IMR-90 (cell line): ENCODE measurements at regions not wholly inside any gene's neighbourhood (a gene's known extent, or its start where the extent isn't known, plus 50 kb on each side); places are given as distances from the start of the nearest gene placed in this dataset.

Source experiments
- ATAC-seq: fragments of 200-7000 bp; cut with Tn5 transposase; 2 replicates; pipeline ENCODE4 v1.9.1; 2020; ENCODE audit warnings: low read depth, mild to moderate bottlenecking, moderate library complexity
- BruUV-seq: library from RNA; stranded (reverse); fragments of 400-500 nt; replicated peaks from 2 replicates; lab custom pipeline; 2021; lab: Mats Ljungman, UMichigan
- CTCF ChIA-PET: fragments of 300-600 bp; formaldehyde crosslinking; extraction: SDS; loops from one replicate; lab custom pipeline; 2021; ENCODE audit warnings: antibody characterized with exemption; lab: Yijun Ruan, JAX
- POLR2A ChIA-PET: fragments of 300-600 bp; sonication (Branson Sonifier 250); formaldehyde crosslinking; loops from one replicate; lab custom pipeline; 2022; ENCODE audit warnings: antibody characterized with exemption; ENCODE audit not compliant: unreplicated experiment; lab: Charles Lee
- DNase-seq: peaks from one replicate; pipeline ENCODE4 v3.0.0; 2013
- H2AFZ ChIP-seq: replicated peaks from 2 replicates; pipeline ENCODE3; 2013; ENCODE audit warnings: low read length, mild to moderate bottlenecking; ENCODE audit not compliant: poor library complexity
- H2AK5ac ChIP-seq: 2 replicates; pipeline ENCODE4 v1.6.1; 2013; ENCODE audit warnings: low read depth, low read length, inconsistent platforms
- H2AK9ac ChIP-seq: replicated peaks from 2 replicates; pipeline ENCODE3; 2013; ENCODE audit warnings: mild to moderate bottlenecking, low read depth, low read length, moderate library complexity; ENCODE audit not compliant: poor library complexity
- H2BK120ac ChIP-seq: 2 replicates; pipeline ENCODE4 v1.6.1; 2013; ENCODE audit warnings: low read depth, low read length, inconsistent platforms
- H2BK15ac ChIP-seq: 3 replicates; pipeline ENCODE4 v1.6.1; 2013; ENCODE audit warnings: low read depth, low read length, inconsistent platforms
- H2BK20ac ChIP-seq: 2 replicates; pipeline ENCODE4 v1.6.1; 2013; ENCODE audit warnings: low read depth, mild to moderate bottlenecking, inconsistent platforms, low read length, moderate library complexity
- H2BK5ac ChIP-seq: 2 replicates; pipeline ENCODE4 v1.6.1; 2013; ENCODE audit warnings: mild to moderate bottlenecking, low read depth, low read length, inconsistent platforms; ENCODE audit not compliant: poor library complexity, severe bottlenecking
- H3K14ac ChIP-seq: replicated peaks from 2 replicates; pipeline ENCODE4 v1.6.1; 2013; ENCODE audit warnings: low read depth, low read length, inconsistent platforms
- H3K18ac ChIP-seq: 2 replicates; pipeline ENCODE4 v1.6.1; 2013; ENCODE audit warnings: low read depth, low read length, control low read depth
- H3K23ac ChIP-seq: 2 replicates; pipeline ENCODE4 v1.6.1; 2013; ENCODE audit warnings: low read depth, low read length, inconsistent platforms
- H3K27ac ChIP-seq: 2 replicates; pipeline ENCODE4 v1.5.1; 2013; ENCODE audit warnings: mild to moderate bottlenecking, control low read depth, low read length; ENCODE audit not compliant: insufficient read depth
- H3K27me3 ChIP-seq: 2 replicates; pipeline ENCODE4 v1.6.1; 2013; ENCODE audit warnings: low read length; ENCODE audit not compliant: control insufficient read depth, insufficient read depth
- H3K36me3 ChIP-seq: 2 replicates; pipeline ENCODE4 v1.6.1; 2013; ENCODE audit warnings: low read length, mixed read lengths; ENCODE audit not compliant: control insufficient read depth, insufficient read depth
- H3K4ac ChIP-seq: 2 replicates; pipeline ENCODE4 v1.6.1; 2013; ENCODE audit warnings: low read depth, low read length, inconsistent platforms
- H3K4me1 ChIP-seq: 2 replicates; pipeline ENCODE4 v1.6.1; 2013; ENCODE audit warnings: low read length, mixed read lengths; ENCODE audit not compliant: control insufficient read depth, insufficient read depth
- H3K4me2 ChIP-seq: 2 replicates; pipeline ENCODE4 v1.6.1; 2013; ENCODE audit warnings: low read depth, mild to moderate bottlenecking, control low read depth, low read length, moderate library complexity
- H3K4me3 ChIP-seq: 2 replicates; pipeline ENCODE4 v1.5.1; 2013; ENCODE audit warnings: low read depth, mild to moderate bottlenecking, control low read depth, low read length, moderate library complexity; ENCODE audit not compliant: insufficient read depth
- H3K56ac ChIP-seq: 2 replicates; pipeline ENCODE4 v1.6.1; 2013; ENCODE audit warnings: low read length, inconsistent platforms; ENCODE audit not compliant: insufficient read depth; ENCODE audit errors: extremely low read depth
- H3K79me1 ChIP-seq, 2 experiments: 2 replicates each; pipeline ENCODE4 v1.6.1; 2013; ENCODE audit warnings: low read length in 2 of 2, inconsistent platforms in 1 of 2, low read depth in 1 of 2
- H3K9ac ChIP-seq: 2 replicates; pipeline ENCODE4 v1.6.1; 2013; ENCODE audit warnings: low read depth, low read length, control low read depth
- H3K9me1 ChIP-seq: 2 replicates; pipeline ENCODE4 v1.6.1; 2013; ENCODE audit warnings: low read length, inconsistent platforms; ENCODE audit not compliant: insufficient read depth
- H3K9me3 ChIP-seq: 2 replicates; pipeline ENCODE4 v1.6.1; 2013; ENCODE audit warnings: low read length; ENCODE audit not compliant: control insufficient read depth, insufficient read depth
- H4K20me1 ChIP-seq: 2 replicates; pipeline ENCODE4 v1.6.1; 2013; ENCODE audit warnings: low read length, inconsistent platforms; ENCODE audit not compliant: insufficient read depth
- H4K5ac ChIP-seq: 2 replicates; pipeline ENCODE4 v1.6.1; 2013; ENCODE audit warnings: mild to moderate bottlenecking, low read depth, low read length, control low read depth
- H4K8ac ChIP-seq, 2 experiments: 2 replicates each; pipeline ENCODE4 v1.6.1; 2013; ENCODE audit warnings: low read depth in 2 of 2, low read length in 2 of 2, control low read depth in 1 of 2, inconsistent platforms in 1 of 2
- H4K91ac ChIP-seq: 2 replicates; pipeline ENCODE4 v1.6.1; 2013; ENCODE audit warnings: low read depth, low read length, inconsistent platforms; ENCODE audit not compliant: insufficient read depth
- BHLHE40 ChIP-seq: fragments of 150-350 bp; IDR thresholded peaks from 2 replicates; pipeline ENCODE4 v1.6.1; 2016; ENCODE audit warnings: mild to moderate bottlenecking, low read depth, low read length
- CHD1 ChIP-seq: IDR thresholded peaks from 2 replicates; pipeline ENCODE4 v1.6.1; 2012; ENCODE audit warnings: low read depth, low read length, improper control_type of control experiment
- CTCF ChIP-seq: conservative IDR thresholded peaks from 2 replicates; pipeline ENCODE4 v1.5.1; 2012; ENCODE audit warnings: mild to moderate bottlenecking, low read depth, low read length, improper control_type of control experiment
- ELK1 ChIP-seq: fragments of 150-350 bp; IDR thresholded peaks from 2 replicates; pipeline ENCODE4 v1.6.1; 2016; ENCODE audit warnings: low read depth, mild to moderate bottlenecking, low read length, moderate library complexity, borderline replicate concordance
- MAZ ChIP-seq: IDR thresholded peaks from 2 replicates; pipeline ENCODE4 v1.6.1; 2012; ENCODE audit warnings: low read depth, mild to moderate bottlenecking, low read length, improper control_type of control experiment, moderate library complexity, borderline replicate concordance
- POLR2A ChIP-seq: IDR thresholded peaks from 2 replicates; pipeline ENCODE4 v1.6.1; 2012; ENCODE audit warnings: mild to moderate bottlenecking, low read depth, low read length
- RAD21 ChIP-seq: IDR thresholded peaks from 2 replicates; pipeline ENCODE4 v1.6.1; 2012; ENCODE audit warnings: low read length, improper control_type of control experiment
- RCOR1 ChIP-seq: IDR thresholded peaks from 2 replicates; pipeline ENCODE4 v1.6.1; 2012; ENCODE audit warnings: mild to moderate bottlenecking, low read length, improper control_type of control experiment; ENCODE audit not compliant: insufficient replicate concordance
- SMC3 ChIP-seq: fragments of 150-350 bp; IDR thresholded peaks from 2 replicates; pipeline ENCODE4 v1.6.1; 2016; ENCODE audit warnings: low read depth, mild to moderate bottlenecking, antibody characterized with exemption, low read length, moderate library complexity
- WGBS, 2 experiments: methylation state at CpG; one replicate each; pipeline versions ENCODE4 v1.1.5 to v1.1.7; 2013; ENCODE audit warnings: missing lambda C conversion rate in 2 of 2; ENCODE audit not compliant: insufficient read length in 1 of 2; ENCODE audit errors: extremely low coverage in 2 of 2; 5-methylcytosine and 5-hydroxymethylcytosine counted together
- dilution Hi-C: fragments of 300-500 bp; cut with HindIII; formaldehyde crosslinking; loops from one replicate; pipeline ENCODE4 v1.14.3; 2018; ENCODE audit warnings: low sequenced_read_pairs; ENCODE audit not compliant: unreplicated experiment
- in situ Hi-C: fragments of 300-500 bp; cut with MboI; formaldehyde crosslinking; loops from 3 replicates; pipeline ENCODE4 v1.14.3; 2019; ENCODE audit warnings: low sequenced_read_pairs, inconsistent platforms, mixed read lengths
- intact Hi-C: fragments of 100-400 bp; cut with micrococcal nuclease; formaldehyde crosslinking; loops from 2 replicates; pipeline ENCODE4 v1.10.0; 2022

GRCh38 chr4:125492957-125493356 lies 178.2 kb downstream of the FAT4 start:
- in situ Hi-C loops (no loop called here), intact Hi-C loops (no loop called here), dilution Hi-C loops (no loop called here)
- no TSS peak for BruUV-seq
- Histone ChIP-seq H3K4me3 (no peak overlapping the region), H3K27ac (no peak overlapping the region), H4K5ac (no peak overlapping the region), H2AK5ac (no peak overlapping the region), H2AFZ (no peak overlapping the region), H3K27me3 (no peaks in the 10 kb centered on the region), H2BK15ac (no peak overlapping the region), H3K56ac (no peak overlapping the region), H3K14ac (no peak overlapping the region), H3K23ac (no peak overlapping the region), H3K9ac (no peak overlapping the region), H2AK9ac (no peak overlapping the region), H4K20me1 (no peaks in the 10 kb centered on the region), H3K18ac (no peak overlapping the region), H3K9me1 (no peaks in the 10 kb centered on the region), H4K8ac (no peak overlapping the region), H3K9me3 (no peaks in the 10 kb centered on the region), H4K91ac (no peak overlapping the region), H3K79me1 (no peaks in the 10 kb centered on the region), H3K4me2 (no peak overlapping the region), H3K4me1 (no peaks in the 10 kb centered on the region), H2BK5ac (no peak overlapping the region), H2BK20ac (no peak overlapping the region), H2BK120ac (no peak overlapping the region), H3K36me3 (peaks cover 18% of the 10 kb centered on the region), H3K4ac (no peak overlapping the region)
- CTCF ChIA-PET, result no interaction called here
- POLR2A ChIA-PET, result no interaction called here
- no peak for DNase-seq
- no peak for TF ChIP-seq POLR2A
- TF ChIP-seq SMC3, result no peak
- TF ChIP-seq RAD21, result no peak
- TF ChIP-seq CTCF, result no peak
- no peak for TF ChIP-seq ELK1
- no peak for TF ChIP-seq RCOR1
- TF ChIP-seq BHLHE40, result no peak
- TF ChIP-seq MAZ, result no peak
- no peak for TF ChIP-seq CHD1
- ATAC-seq, result no peak
- no CpG with 5 or more reads among the region's 1 CpG for WGBS, 2 experiments
